H9 (cell line): ENCODE measurements at regions not wholly inside any gene's neighbourhood (a gene's known extent, or its start where the extent isn't known, plus 50 kb on each side); places are given as distances from the start of the nearest gene placed in this dataset.

Experiments
- DNase-seq: peaks from one replicate; pipeline ENCODE4 v3.0.0-alpha.2; 2017
- H2AFZ ChIP-seq: one replicate; pipeline ENCODE4 v1.6.1; 2013; ENCODE audit warnings: mild to moderate bottlenecking, low read length, control low read depth, moderate library complexity
- H2AK5ac ChIP-seq: 2 replicates; pipeline ENCODE4 v1.6.1; 2013; ENCODE audit warnings: low read length, control low read depth, mixed read lengths; ENCODE audit not compliant: insufficient read length
- H2BK120ac ChIP-seq: one replicate; pipeline ENCODE4 v1.6.1; 2013; ENCODE audit warnings: low read depth, mild to moderate bottlenecking, low read length, control low read depth, inconsistent platforms; ENCODE audit not compliant: poor library complexity, severe bottlenecking
- H2BK12ac ChIP-seq: 2 replicates; pipeline ENCODE4 v1.6.1; 2013; ENCODE audit warnings: low read length, control low read depth, mixed read lengths, low read depth; ENCODE audit not compliant: insufficient read length
- H2BK15ac ChIP-seq: 2 replicates; pipeline ENCODE4 v1.6.1; 2013; ENCODE audit warnings: low read depth, low read length, control low read depth
- H2BK20ac ChIP-seq: one replicate; pipeline ENCODE4 v1.6.1; 2013; ENCODE audit warnings: low read depth, mild to moderate bottlenecking, low read length, control low read depth, inconsistent platforms; ENCODE audit not compliant: poor library complexity, severe bottlenecking
- H2BK5ac ChIP-seq: 2 replicates; pipeline ENCODE4 v1.6.1; 2013; ENCODE audit warnings: low read length, control low read depth, mixed read lengths; ENCODE audit not compliant: insufficient read length
- H3K14ac ChIP-seq: 2 replicates; pipeline ENCODE4 v1.6.1; 2013; ENCODE audit warnings: low read length, control low read depth; ENCODE audit not compliant: insufficient read depth
- H3K18ac ChIP-seq: 2 replicates; pipeline ENCODE4 v1.6.1; 2013; ENCODE audit warnings: low read depth, mild to moderate bottlenecking, mixed read lengths, low read length, control low read depth; ENCODE audit not compliant: insufficient read length
- H3K23ac ChIP-seq: 2 replicates; pipeline ENCODE4 v1.6.1; 2013; ENCODE audit warnings: low read length, control low read depth, mixed read lengths, low read depth; ENCODE audit not compliant: insufficient read length
- H3K23me2 ChIP-seq: 2 replicates; pipeline ENCODE4 v1.6.1; 2013; ENCODE audit warnings: low read depth, mild to moderate bottlenecking, mixed read lengths, low read length, control low read depth; ENCODE audit not compliant: insufficient read length, poor library complexity, severe bottlenecking
- H3K27ac ChIP-seq: 2 replicates; pipeline ENCODE4 v1.5.1; 2013; ENCODE audit warnings: low read length, control low read depth, mixed read lengths, low read depth; ENCODE audit not compliant: insufficient read length
- H3K27me3 ChIP-seq: 2 replicates; pipeline ENCODE4 v1.6.1; 2013; ENCODE audit warnings: low read length, control low read depth, inconsistent platforms; ENCODE audit not compliant: insufficient read depth
- H3K4ac ChIP-seq: 2 replicates; pipeline ENCODE4 v1.6.1; 2013; ENCODE audit warnings: low read depth, mild to moderate bottlenecking, control low read depth, inconsistent platforms, low read length, moderate library complexity
- H3K4me1 ChIP-seq: 2 replicates; pipeline ENCODE4 v1.6.1; 2013; ENCODE audit warnings: low read length, control low read depth, inconsistent platforms; ENCODE audit not compliant: insufficient read depth
- H3K4me2 ChIP-seq: 2 replicates; pipeline ENCODE4 v1.6.1; 2013; ENCODE audit warnings: low read length, control low read depth, mixed read lengths; ENCODE audit not compliant: insufficient read length, insufficient read depth
- H3K56ac ChIP-seq: 2 replicates; pipeline ENCODE4 v1.6.1; 2013; ENCODE audit warnings: low read depth, mild to moderate bottlenecking, mixed read lengths, low read length, control low read depth; ENCODE audit not compliant: insufficient read length
- H3K79me1 ChIP-seq: 2 replicates; pipeline ENCODE4 v1.6.1; 2013; ENCODE audit warnings: low read depth, mild to moderate bottlenecking, moderate library complexity, low read length, control low read depth, inconsistent platforms; ENCODE audit not compliant: insufficient read depth, poor library complexity, severe bottlenecking
- H3K79me2 ChIP-seq: 2 replicates; pipeline ENCODE4 v1.6.1; 2013; ENCODE audit warnings: low read length, control low read depth, inconsistent platforms; ENCODE audit not compliant: insufficient read depth
- H3K9ac ChIP-seq: 2 replicates; pipeline ENCODE4 v1.6.1; 2013; ENCODE audit warnings: low read length, control low read depth, mixed read lengths; ENCODE audit not compliant: insufficient read length; ENCODE audit errors: extremely low read depth
- H3K9me3 ChIP-seq: one replicate; pipeline ENCODE4 v1.6.1; 2013; ENCODE audit warnings: low read depth, low read length, inconsistent platforms; ENCODE audit not compliant: control insufficient read depth
- H3T11ph ChIP-seq: one replicate; pipeline ENCODE4 v1.6.1; 2013; ENCODE audit warnings: mild to moderate bottlenecking, low read length, control low read depth, inconsistent platforms
- H4K20me1 ChIP-seq: one replicate; pipeline ENCODE4 v1.6.1; 2013; ENCODE audit not compliant: control insufficient read depth, insufficient read length, insufficient read depth
- H4K5ac ChIP-seq: 2 replicates; pipeline ENCODE4 v1.6.1; 2013; ENCODE audit warnings: low read depth, mild to moderate bottlenecking, mixed read lengths, low read length, control low read depth; ENCODE audit not compliant: insufficient read length
- H4K8ac ChIP-seq: replicated peaks from 2 replicates; pipeline ENCODE4 v1.6.1; 2013; ENCODE audit warnings: low read length, control low read depth, mixed read lengths, low read depth; ENCODE audit not compliant: insufficient read length
- H4K91ac ChIP-seq: 2 replicates; pipeline ENCODE4 v1.6.1; 2013; ENCODE audit warnings: low read depth, mild to moderate bottlenecking, moderate library complexity, mixed read lengths, low read length, control low read depth; ENCODE audit not compliant: insufficient read length
- H3K27ac Mint-ChIP-seq, 3 experiments: 2 replicates in 2 of 3; 3 replicates in 1 of 3; pipeline ENCODE4 v1.8.0; 2020 to 2021; ENCODE audit warnings: mixed read lengths in 3 of 3, mild to moderate bottlenecking in 1 of 3, moderate library complexity in 1 of 3
- H3K27me3 Mint-ChIP-seq: 2 replicates; pipeline ENCODE4 v1.8.0; 2021; ENCODE audit warnings: low read depth, mild to moderate bottlenecking, moderate library complexity, mixed read lengths
- H3K36me3 Mint-ChIP-seq, 3 experiments: 2 replicates in 2 of 3; 3 replicates in 1 of 3; pipeline ENCODE4 v1.8.0; 2020 to 2021; ENCODE audit warnings: low read depth in 3 of 3, mixed read lengths in 3 of 3; ENCODE audit not compliant: insufficient read depth in 1 of 3
- H3K4me1 Mint-ChIP-seq, 2 experiments: 2 replicates each; pipeline ENCODE4 v1.8.0; 2020; ENCODE audit warnings: mixed read lengths in 2 of 2
- H3K4me3 Mint-ChIP-seq, 2 experiments: 2 replicates in 1 of 2; 3 replicates in 1 of 2; pipeline ENCODE4 v1.8.0; 2020 to 2021; ENCODE audit warnings: mild to moderate bottlenecking in 2 of 2, mixed read lengths in 2 of 2, moderate library complexity in 1 of 2
- H3K9me3 Mint-ChIP-seq, 2 experiments: 2 replicates in 1 of 2; 3 replicates in 1 of 2; pipeline ENCODE4 v1.8.0; 2020; ENCODE audit warnings: mild to moderate bottlenecking in 2 of 2, mixed read lengths in 2 of 2, moderate library complexity in 1 of 2
- WGBS: extraction: QIAGEN DNeasy Blood & Tissue Kit; methylation state at CpG from one replicate; pipeline ENCODE4 v1.1.7; 2013; ENCODE audit warnings: missing lambda C conversion rate, low lambda C conversion rate, mixed read lengths; ENCODE audit not compliant: insufficient read length; ENCODE audit errors: extremely low coverage; 5-methylcytosine and 5-hydroxymethylcytosine counted together
- TF ChIP-seq, protein P1 (sequence below): fragments of 200-600 bp; sonication (generic); conservative IDR thresholded peaks from 3 replicates; pipeline ENCODE4 v1.8.0; 2021; ENCODE audit warnings: antibody characterized with exemption, mild to moderate bottlenecking

DNA sequence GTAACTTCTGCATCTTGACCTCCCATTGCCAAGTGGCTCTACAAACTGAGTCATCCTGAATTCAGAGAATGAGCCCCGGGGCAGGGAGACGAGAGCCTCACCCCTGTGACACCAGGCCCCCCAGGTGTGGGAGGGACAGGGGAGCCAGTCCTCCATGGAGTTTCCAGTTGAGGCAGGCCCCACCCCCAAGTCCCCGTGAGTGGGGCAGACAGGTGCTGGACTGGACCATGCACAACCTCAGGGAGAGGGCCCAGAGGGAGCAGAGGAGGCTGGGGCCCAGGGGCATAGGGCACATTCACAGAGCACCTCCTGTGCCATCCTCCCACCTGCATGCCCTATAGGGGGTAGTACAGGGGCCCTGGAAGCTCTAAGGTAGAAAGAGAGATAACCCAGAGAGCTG, 180.8 kb downstream of the BRD1 start:
- TF ChIP-seq, protein P1, sequence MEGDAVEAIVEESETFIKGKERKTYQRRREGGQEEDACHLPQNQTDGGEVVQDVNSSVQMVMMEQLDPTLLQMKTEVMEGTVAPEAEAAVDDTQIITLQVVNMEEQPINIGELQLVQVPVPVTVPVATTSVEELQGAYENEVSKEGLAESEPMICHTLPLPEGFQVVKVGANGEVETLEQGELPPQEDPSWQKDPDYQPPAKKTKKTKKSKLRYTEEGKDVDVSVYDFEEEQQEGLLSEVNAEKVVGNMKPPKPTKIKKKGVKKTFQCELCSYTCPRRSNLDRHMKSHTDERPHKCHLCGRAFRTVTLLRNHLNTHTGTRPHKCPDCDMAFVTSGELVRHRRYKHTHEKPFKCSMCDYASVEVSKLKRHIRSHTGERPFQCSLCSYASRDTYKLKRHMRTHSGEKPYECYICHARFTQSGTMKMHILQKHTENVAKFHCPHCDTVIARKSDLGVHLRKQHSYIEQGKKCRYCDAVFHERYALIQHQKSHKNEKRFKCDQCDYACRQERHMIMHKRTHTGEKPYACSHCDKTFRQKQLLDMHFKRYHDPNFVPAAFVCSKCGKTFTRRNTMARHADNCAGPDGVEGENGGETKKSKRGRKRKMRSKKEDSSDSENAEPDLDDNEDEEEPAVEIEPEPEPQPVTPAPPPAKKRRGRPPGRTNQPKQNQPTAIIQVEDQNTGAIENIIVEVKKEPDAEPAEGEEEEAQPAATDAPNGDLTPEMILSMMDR = no peak
- WGBS = no CpG with 5 or more reads among the region's 3 CpGs
- no peak overlapping the region for H2BK120ac ChIP-seq
- H3K9ac ChIP-seq = no peak overlapping the region
- H2AFZ ChIP-seq = no peak overlapping the region
- no peak overlapping the region for H2BK12ac ChIP-seq
- H3K9me3 ChIP-seq = no peaks in the 10 kb centered on the region
- no peak overlapping the region for H3K4ac ChIP-seq
- H2BK15ac ChIP-seq = no peak overlapping the region
- H2BK20ac ChIP-seq = no peak overlapping the region
- H3T11ph ChIP-seq = no peak overlapping the region
- H3K23me2 ChIP-seq = no peaks in the 10 kb centered on the region
- Mint-ChIP-seq H3K4me3 (no peak overlapping the region), H3K27me3 (peaks cover 8% of the 10 kb centered on the region), H3K4me1 (peaks cover 2 to 8% of the 10 kb centered on the region in 2 experiments; a peak in 3 of 4 replicates), H3K27ac (no peak overlapping the region), H3K36me3 (no peaks in the 10 kb centered on the region), H3K9me3 (no peaks in the 10 kb centered on the region; a peak in 1 of 5 replicates)
- no peak overlapping the region for H2BK5ac ChIP-seq
- H3K27ac ChIP-seq = no peak overlapping the region
- no peak overlapping the region for H3K23ac ChIP-seq
- no peak overlapping the region for H3K56ac ChIP-seq
- H3K27me3 ChIP-seq = no peaks in the 10 kb centered on the region
- no peaks in the 10 kb centered on the region for H3K79me1 ChIP-seq
- H3K79me2 ChIP-seq = no peaks in the 10 kb centered on the region
- H4K91ac ChIP-seq = no peak overlapping the region
- H4K5ac ChIP-seq = no peak overlapping the region
- no peaks in the 10 kb centered on the region for H4K20me1 ChIP-seq
- no peak overlapping the region for H4K8ac ChIP-seq
- no peak overlapping the region for H3K4me2 ChIP-seq
- DNase-seq = no peak
- H3K14ac ChIP-seq = no peak overlapping the region
- no peak overlapping the region for H3K18ac ChIP-seq
- H3K4me1 ChIP-seq = no peaks in the 10 kb centered on the region
- no peak overlapping the region for H2AK5ac ChIP-seq
